GM19372 (cell line): ENCODE measurements at regions not wholly inside any gene's neighbourhood (a gene's known extent, or its start where the extent isn't known, plus 50 kb on each side); places are given as distances from the start of the nearest gene placed in this dataset.

Experiments
- ATAC-seq: cut with Tn5 transposase; IDR thresholded peaks from one replicate; pipeline ENCODE4 v1.9.1; 2021; ENCODE audit warnings: mild to moderate bottlenecking, low read depth, moderate library complexity; ENCODE audit not compliant: unreplicated experiment

GRCh38 chr9:81741103-81741502 lies 51.8 kb upstream of the TLE1 start:
- ATAC-seq, result no peak

DNA sequence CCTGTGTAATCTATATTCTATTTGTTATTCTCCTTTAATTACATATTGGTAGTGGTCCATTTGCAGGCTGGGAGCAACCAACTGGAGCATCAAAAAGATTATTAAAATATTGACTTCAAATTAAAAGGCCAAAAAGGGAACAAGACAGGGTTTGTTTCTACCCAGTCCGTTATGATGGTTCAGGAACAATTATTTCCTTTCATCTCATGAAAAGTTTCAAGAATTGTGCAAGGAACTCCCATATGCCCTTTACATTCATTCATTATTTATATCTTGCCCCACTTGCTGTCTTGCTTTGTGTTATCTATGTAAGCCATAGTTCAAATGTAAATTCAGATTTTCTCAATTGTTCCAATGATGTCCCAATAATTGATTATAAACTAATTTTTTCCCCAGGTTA lies 58.7 kb upstream of the TLE1 start:
- ATAC-seq, result no peak

DNA sequence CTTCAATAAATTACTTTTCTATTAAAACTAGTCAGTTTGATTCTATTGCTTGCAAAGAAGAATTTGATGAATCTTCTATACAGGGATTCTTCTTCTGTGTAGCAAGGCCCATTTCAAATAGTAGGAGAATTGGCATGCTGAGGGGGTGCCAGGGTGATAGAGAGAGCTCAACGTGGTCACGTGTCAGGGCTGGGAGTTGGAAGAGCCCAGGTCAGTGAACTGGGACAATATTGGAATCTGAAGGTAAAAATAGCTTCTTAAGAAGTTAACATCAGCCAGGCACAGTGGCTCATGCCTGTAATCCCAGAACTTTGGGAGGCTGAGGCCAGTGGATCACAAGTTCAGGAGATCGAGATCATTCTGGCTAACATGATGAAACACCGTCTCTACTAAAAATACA lies 64.1 kb upstream of the TLE1 start:
- no peak for ATAC-seq

GRCh38 chr9:81754245-81754644 lies 64.9 kb upstream of the TLE1 start:
- no peak for ATAC-seq

DNA sequence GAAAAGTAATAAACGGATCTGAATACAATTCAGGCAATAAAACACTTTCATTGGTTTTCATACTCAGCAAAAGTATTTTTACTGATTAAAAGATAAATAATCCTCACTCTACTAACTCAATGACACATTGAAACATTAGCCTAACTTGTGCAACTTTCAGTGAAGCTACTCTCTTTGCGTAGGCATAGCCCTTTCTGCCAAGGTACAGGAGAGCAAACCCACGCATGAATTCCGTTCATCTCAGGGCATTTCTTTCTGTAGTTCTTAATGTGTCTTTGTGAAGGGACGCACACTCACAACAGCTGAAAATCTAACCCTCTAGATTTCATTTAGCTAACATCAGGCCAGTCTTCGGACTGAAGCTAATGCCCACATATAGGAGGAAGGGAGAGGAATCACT lies 66.4 kb upstream of the TLE1 start:
- no peak for ATAC-seq

DNA sequence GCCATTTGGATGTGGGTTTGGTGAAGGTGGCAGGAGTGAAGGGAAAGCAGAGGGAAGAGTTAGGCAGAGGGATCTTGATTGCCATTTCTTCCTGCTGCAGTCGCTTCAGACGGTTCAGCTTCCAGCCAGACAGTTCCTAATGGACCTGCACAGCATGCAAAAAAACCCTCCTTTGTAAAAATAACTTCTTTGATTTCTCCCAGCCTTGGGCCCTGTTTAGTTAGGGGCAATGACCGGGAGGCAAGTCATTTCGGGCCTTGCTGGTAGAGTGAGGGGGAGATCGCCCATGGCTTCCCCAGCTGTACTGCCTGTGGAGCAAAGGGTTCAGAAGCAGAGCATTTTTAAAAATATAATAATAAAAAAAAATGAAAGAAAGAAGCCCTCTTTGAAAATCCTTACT lies 67.2 kb upstream of the TLE1 start:
- ATAC-seq, result no peak

DNA sequence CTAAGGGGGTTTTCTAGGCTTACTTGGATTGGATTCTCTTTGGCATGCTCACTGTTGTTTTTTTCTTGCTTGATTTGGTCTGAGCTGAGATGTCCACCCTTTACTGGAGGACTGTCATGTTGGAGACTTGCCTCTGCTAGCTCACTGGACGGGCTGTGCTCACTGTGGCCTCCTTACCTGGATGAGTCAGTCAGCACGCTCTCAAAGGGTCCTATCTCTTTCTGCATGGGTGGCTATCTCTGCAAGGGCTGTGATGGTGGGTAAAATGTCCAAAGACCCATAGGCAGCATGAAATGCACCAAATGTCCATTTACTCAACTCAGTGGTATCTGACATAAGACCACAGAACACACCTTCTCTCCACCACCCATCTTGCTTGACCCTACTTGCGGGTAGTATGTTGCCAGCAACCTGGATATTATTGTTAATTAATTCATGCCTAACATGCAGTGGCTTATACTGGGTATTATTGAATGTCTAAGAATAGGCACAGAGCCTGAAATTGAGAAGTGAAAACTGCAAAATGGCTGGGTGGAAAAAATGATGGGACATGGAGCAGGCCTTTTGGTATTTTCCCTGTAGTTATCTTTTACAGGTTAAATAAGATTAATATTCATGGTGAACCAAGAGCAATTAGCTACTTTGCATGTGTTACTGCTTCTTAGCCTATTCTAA lies 68.9 kb upstream of the TLE1 start:
- ATAC-seq, result no peak

DNA sequence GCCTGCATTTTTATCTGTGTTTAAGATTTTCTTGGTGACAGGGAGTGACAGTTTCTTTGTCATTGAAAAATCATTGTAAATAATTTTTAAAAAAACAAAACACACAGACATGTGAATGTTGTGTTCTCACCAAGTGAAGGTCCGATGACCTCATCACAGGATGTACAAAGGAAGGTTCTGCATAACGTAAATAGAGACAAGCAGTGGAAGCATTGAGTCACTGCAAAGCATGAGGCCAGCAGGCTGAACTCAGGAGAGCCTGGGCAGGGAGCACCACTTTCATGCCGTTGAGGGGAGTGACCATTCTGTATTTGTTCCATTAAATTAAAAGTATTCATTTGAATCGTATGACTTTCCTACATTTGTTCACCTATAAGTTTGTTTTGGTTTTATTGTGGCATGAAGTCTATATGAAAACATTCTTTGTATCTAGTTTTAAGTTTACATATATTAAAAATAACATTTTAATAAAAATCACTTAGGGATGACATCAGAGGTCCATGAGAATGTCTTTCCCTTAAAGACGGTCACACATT lies 70.4 kb upstream of the TLE1 start:
- no peak for ATAC-seq

GRCh38 chr9:81767921-81768320 lies 78.6 kb upstream of the TLE1 start:
- ATAC-seq, result no peak

- no peak for ATAC-seq
These were observed 82.2 kb upstream of the TLE1 start for GRCh38 chr9:81771571-81771970.

GRCh38 chr9:81772144-81772543 lies 82.8 kb upstream of the TLE1 start:
- no peak for ATAC-seq

DNA sequence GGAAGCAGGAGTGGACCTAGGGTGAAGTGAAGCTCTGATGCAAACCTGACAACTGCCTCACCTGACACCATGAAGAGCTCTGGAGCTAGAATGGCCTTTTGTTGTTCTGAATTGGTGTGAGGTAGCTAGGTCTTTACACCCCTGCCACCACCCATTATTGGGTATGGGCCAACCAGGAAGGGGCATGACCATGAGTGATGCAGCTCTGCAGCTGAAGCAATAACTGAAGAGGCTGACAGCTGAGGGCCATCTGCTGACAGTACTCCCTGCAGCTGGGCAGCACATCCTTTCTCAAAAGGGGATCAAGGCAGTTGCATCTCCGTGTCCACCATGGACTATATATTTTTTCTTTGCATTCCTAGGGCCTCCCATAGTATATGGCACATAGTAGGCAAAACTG lies 87.0 kb upstream of the TLE1 start:
- ATAC-seq, result no peak

DNA sequence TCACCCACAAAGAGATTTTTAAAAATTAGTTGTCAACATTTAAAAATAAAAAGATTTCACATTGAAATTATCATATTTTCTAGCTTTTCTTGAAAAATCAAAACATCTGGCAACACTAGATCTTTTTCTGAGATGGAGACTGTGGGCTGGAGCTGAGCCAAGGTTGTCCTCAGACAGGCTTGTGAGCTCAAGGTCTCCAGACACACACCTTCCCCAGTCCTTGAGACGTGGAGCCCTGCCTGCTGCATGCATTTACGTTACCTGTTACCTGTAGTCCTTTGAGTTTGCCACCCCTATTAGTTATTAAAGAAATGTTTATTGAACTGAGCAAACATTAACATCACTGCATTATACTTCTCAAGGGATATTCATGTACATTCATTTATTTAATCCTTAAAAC lies 87.5 kb upstream of the TLE1 start:
- no peak for ATAC-seq

DNA sequence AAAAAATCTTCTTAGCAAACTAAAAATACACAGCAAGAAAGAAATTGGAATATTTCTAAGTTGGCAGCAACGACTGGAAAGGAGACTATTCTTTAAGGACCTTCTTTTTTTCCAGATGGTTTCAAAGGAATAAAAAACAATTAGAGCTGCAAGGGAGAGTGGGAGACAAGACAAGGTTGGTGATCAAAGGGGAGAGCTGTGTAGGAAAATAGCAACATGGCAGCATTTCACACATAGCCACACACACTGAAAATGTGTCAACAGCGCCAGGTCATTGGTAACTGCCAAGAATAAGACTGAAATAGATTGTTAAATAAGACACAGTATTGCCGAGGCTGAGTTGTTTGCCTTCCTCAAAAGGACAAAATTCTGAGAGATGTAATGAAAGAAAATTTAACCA lies 88.1 kb upstream of the TLE1 start:
- ATAC-seq, result no peak

DNA sequence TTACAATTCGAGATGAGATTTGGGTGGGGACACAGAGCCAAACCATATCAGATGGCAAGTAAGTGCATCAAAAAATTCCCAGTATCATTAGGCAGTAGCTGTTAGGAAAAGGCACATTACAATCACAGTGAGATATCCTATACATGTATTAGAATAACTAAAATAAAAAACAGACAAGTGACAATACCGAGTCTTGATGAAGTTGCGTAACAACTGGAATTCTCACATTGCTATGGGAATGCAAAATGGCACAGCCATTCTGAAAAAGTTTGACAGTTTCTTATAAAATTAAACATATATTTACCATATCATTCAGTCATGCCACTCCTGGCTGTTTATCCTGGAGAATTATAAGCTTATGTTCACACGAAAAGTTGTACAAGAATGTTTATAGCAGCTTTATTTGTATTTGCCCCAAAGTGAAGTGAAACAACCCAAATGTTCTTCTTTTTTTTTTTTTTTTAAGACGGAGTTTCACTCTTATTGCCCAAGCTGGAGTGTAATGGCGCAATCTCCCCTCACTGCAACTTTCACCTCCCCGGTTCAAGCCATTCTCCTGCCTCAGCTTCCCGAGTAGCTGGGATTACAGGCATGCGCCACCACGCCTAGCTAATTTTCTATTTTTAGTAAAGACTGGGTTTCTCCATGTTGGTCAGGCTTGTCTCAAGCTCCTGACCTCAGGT lies 93.1 kb upstream of the TLE1 start:
- ATAC-seq, result no peak

DNA sequence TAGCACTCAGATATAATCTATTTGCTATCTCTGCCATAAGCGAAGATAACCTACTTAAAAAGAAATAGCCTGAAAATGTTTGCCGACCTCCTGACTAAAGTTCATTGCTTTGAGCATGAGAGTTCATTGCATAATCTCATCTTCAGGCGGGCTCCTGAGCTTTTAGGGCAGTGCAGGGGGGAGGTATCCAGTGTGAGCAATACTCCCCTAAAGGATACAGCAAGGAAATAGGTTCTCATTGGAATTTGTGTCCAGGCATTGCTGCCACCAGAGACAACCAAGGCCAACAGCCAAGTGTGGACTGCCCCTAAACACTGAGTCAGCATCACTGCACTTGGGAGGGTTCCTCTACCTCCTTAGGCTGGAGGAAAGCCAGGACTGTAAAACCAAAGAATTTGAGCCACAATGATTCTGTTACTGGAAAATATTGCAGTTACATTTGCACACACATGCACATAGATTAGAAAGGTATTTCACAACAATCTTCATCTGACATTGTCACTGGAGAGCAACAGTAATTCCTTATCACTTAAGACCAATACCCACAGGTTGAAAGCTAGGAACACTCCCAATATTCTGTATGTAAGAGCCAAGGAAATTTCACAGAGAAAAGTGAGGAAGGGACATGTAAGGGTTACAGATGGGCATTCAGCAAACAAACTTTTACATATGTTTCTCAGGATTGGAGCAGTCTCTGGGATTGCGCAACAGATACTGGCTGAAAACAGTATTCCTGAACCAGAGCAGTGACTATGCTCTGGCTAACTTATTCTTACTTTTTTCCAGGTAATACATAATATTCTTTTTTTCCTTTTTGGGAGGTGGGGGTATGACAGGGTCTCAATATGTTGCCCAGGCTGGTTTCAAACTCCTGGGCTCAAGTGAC lies 98.6 kb upstream of the TLE1 start:
- no peak for ATAC-seq

DNA sequence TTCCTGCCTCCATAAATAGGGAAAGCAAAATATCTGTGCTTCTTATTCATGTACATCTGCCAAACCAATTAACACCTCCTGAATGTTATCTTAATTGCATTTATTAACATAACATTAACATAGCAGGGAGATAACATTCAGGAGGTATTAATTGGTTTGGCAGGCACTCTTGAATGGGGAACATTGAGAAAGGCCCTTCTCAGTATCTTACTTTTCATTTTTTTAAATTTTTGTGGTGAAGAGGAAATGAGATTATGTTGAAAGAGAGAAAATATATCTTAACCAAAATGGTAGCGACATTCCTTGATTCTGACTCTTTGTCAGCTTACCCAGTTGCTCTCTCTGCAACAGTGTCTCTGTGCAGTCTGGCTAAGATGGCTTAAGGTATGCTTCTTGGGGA lies 100.4 kb upstream of the TLE1 start:
- ATAC-seq, result no peak

DNA sequence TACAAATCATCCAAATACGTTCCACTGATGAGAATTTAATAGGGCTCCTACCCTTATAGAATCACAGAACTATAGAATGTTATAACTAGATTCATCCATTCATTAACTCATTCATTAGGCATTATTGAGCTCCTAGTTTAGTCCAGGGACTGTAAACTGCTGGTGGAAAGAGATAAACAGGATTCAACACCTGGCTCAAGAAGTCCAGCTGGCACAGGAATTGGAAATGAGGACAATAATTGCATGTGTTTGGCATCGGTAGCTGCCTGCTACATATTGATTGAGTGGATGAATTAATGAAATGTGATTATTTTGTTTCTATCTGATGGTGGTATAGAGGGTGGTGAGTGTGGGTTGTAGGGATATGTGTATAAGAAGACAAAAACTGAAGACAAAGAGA lies 100.8 kb upstream of the TLE1 start:
- ATAC-seq, result no peak

GRCh38 chr9:81791076-81791475 lies 101.7 kb upstream of the TLE1 start:
- ATAC-seq, result no peak

DNA sequence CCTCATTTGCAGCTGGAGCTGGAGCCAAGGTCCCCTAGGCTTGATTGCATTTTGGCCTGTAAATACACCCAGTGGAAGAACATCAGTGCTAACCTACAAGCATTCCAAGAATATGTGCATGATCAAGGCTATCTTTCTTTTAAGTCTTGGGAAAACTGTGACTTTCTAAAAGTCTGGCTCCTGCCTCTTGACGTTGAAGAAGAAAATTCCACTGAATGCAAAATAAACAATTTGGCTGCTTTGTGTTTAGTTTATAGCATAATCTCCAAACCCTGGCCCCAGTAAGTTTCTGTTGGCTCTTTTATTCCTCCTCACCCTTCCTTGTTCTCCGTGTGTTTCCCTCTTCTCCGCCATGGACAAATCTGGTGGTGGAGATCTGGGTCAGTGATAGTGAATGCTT lies 109.3 kb upstream of the TLE1 start:
- ATAC-seq, result no peak

- no peak for ATAC-seq
These were observed 111.8 kb upstream of the TLE1 start for GRCh38 chr9:81801190-81801589.
